Liver (tissue), 8 donors: ENCODE measurements at regions not wholly inside any gene's neighbourhood (a gene's known extent, or its start where the extent isn't known, plus 50 kb on each side); places are given as distances from the start of the nearest gene placed in this dataset.

Experiments used
- DNase-seq: peaks from one replicate; pipeline ENCODE4 v3.0.0-alpha.2; 2017; ENCODE audit warnings: low spot score
- H3K27ac ChIP-seq, 2 donors: one replicate each; pipeline ENCODE4 v1.7.0; 2013; ENCODE audit warnings: inconsistent platforms in 2 of 2, low read length in 2 of 2, control low read depth in 1 of 2, low read depth in 1 of 2, mild to moderate bottlenecking in 1 of 2
- H3K27me3 ChIP-seq, 4 donors: one replicate each; pipeline versions ENCODE4 v1.6.1 to v1.7.0; 2013; ENCODE audit warnings: low read length in 3 of 4, inconsistent platforms in 1 of 4, mild to moderate bottlenecking in 1 of 4, moderate library complexity in 1 of 4; ENCODE audit not compliant: control insufficient read depth in 4 of 4, insufficient read depth in 4 of 4
- H3K36me3 ChIP-seq, 4 donors: one replicate each; pipeline versions ENCODE4 v1.6.1 to v1.7.0; 2013; ENCODE audit warnings: low read length in 3 of 4, mild to moderate bottlenecking in 3 of 4, low read depth in 1 of 4, moderate library complexity in 1 of 4; ENCODE audit not compliant: control insufficient read depth in 4 of 4, insufficient read depth in 3 of 4
- H3K4me1 ChIP-seq, 4 donors: one replicate each; pipeline versions ENCODE4 v1.6.1 to v1.7.0; 2013; ENCODE audit warnings: low read length in 3 of 4, mild to moderate bottlenecking in 3 of 4, moderate library complexity in 1 of 4; ENCODE audit not compliant: control insufficient read depth in 4 of 4, insufficient read depth in 4 of 4
- H3K4me3 ChIP-seq, 3 donors: one replicate each; pipeline versions ENCODE4 v1.6.1 to v1.7.0; 2013; ENCODE audit warnings: low read length in 3 of 3, control low read depth in 1 of 3, low read depth in 1 of 3, mild to moderate bottlenecking in 1 of 3
- H3K9ac ChIP-seq, 2 donors: one replicate each; pipeline ENCODE4 v1.7.0; 2013; ENCODE audit warnings: low read length in 2 of 2, mild to moderate bottlenecking in 2 of 2, moderate library complexity in 2 of 2, control low read depth in 1 of 2, low read depth in 1 of 2
- H3K9me3 ChIP-seq, 4 donors: one replicate each; pipeline versions ENCODE4 v1.6.1 to v1.7.0; 2013; ENCODE audit warnings: low read length in 3 of 4; ENCODE audit not compliant: control insufficient read depth in 4 of 4
- ATF3 ChIP-seq: IDR thresholded peaks from 2 replicates; pipeline ENCODE4 v1.6.1; 2016; ENCODE audit warnings: antibody characterized with exemption
- CTCF ChIP-seq: fragments of 150-350 bp; IDR thresholded peaks from 2 replicates; pipeline ENCODE4 v1.5.1; 2017; ENCODE audit warnings: improper control_type of control experiment, low read depth, low read length; ENCODE audit not compliant: missing input control
- EGR1 ChIP-seq, 2 donors: IDR thresholded peaks; 2 replicates each; pipeline ENCODE4 v1.6.1; 2016 to 2018; ENCODE audit warnings: antibody characterized with exemption in 2 of 2, low read depth in 2 of 2
- FOXA1 ChIP-seq: IDR thresholded peaks from 2 replicates; pipeline ENCODE4 v1.6.1; 2016; ENCODE audit warnings: antibody characterized with exemption
- MAX ChIP-seq: IDR thresholded peaks from 2 replicates; pipeline ENCODE4 v1.6.1; 2016; ENCODE audit warnings: antibody characterized with exemption
- RAD21 ChIP-seq, 2 donors: IDR thresholded peaks; 2 replicates each; pipeline ENCODE4 v1.6.1; 2016; ENCODE audit warnings: antibody characterized with exemption in 2 of 2, mild to moderate bottlenecking in 2 of 2
- REST ChIP-seq: IDR thresholded peaks from 2 replicates; pipeline ENCODE4 v1.6.1; 2016; ENCODE audit warnings: antibody characterized with exemption, mild to moderate bottlenecking
- RXRA ChIP-seq, 2 donors: IDR thresholded peaks; 2 replicates each; pipeline ENCODE4 v1.6.1; 2017 to 2018; ENCODE audit warnings: antibody characterized with exemption in 2 of 2, mild to moderate bottlenecking in 1 of 2
- SP1 ChIP-seq: IDR thresholded peaks from 2 replicates; pipeline ENCODE4 v1.6.1; 2018; ENCODE audit warnings: antibody characterized with exemption, mild to moderate bottlenecking
- TAF1 ChIP-seq: conservative IDR thresholded peaks from 2 replicates; pipeline ENCODE4 v1.6.1; 2016; ENCODE audit warnings: antibody characterized with exemption, mild to moderate bottlenecking
- YY1 ChIP-seq: IDR thresholded peaks from 2 replicates; pipeline ENCODE4 v1.6.1; 2016; ENCODE audit warnings: antibody characterized with exemption, mild to moderate bottlenecking
- ZBTB33 ChIP-seq: IDR thresholded peaks from 2 replicates; pipeline ENCODE4 v1.6.1; 2016; ENCODE audit warnings: antibody characterized with exemption
- WGBS: extraction: QIAGEN DNeasy Blood & Tissue Kit; methylation state at CpG from one replicate; pipeline ENCODE4 v1.1.7; 2013; 5-methylcytosine and 5-hydroxymethylcytosine counted together
- donor health status: healthy.
- donor health status: healthy.
- donor health status: healthy.
- donor health status: healthy.
- donor health status: healthy.

- Histone ChIP-seq H3K4me1 (peaks cover 3 to 18% (median 11%) of the 10 kb centered on the region in 4 donors), H3K27me3 (no peaks in the 10 kb centered on the region), H3K9me3 (no peaks in the 10 kb centered on the region), H3K9ac (no peak overlapping the region), H3K4me3 (no peak overlapping the region), H3K27ac (no peak overlapping the region), H3K36me3 (no peaks in the 10 kb centered on the region)
- TF ChIP-seq RAD21 (IDR thresholded peaks at IDR 0.05) (peak; percentile 24 to 67), MAX (no peak), CTCF (peak; percentile 25)
- no peak for DNase-seq
- WGBS: 47% methylated on average over 3 of the region's 3 CpGs
Observed at GRCh38 chrX:115958687-115959359, 211.7 kb upstream of the AGTR2 start.

GRCh38 chrX:115960440-115961084 lies 210.0 kb upstream of the AGTR2 start:
- Histone ChIP-seq H3K27me3 (no peaks in the 10 kb centered on the region), H3K27ac (no peak overlapping the region), H3K9me3 (no peaks in the 10 kb centered on the region), H3K9ac (no peak overlapping the region), H3K4me1 (peaks cover 3 to 18% (median 11%) of the 10 kb centered on the region in 4 donors), H3K36me3 (no peaks in the 10 kb centered on the region), H3K4me3 (no peak overlapping the region)
- no peak for TF ChIP-seq RXRA (IDR thresholded peaks at IDR 0.05)
- no peak for TF ChIP-seq TAF1
- no peak for TF ChIP-seq FOXA1
- no peak for TF ChIP-seq YY1
- no peak for TF ChIP-seq MAX
- no peak for TF ChIP-seq SP1
- no peak for TF ChIP-seq ZBTB33
- DNase-seq: no peak
- 72% methylated on average over 4 of the region's 4 CpGs for WGBS

- WGBS: 86% methylated on average over 11 of the region's 11 CpGs
- H3K9ac ChIP-seq: no peak overlapping the region
- no peaks in the 10 kb centered on the region for H3K36me3 ChIP-seq
- TF ChIP-seq ATF3 (no peak), TAF1 (no peak), EGR1 (IDR thresholded peaks at IDR 0.05; ENCODE audit: low read depth in 2 of 2) (no peak), REST (no peak), YY1 (no peak), RXRA (IDR thresholded peaks at IDR 0.05) (no peak)
- peaks cover 0 to 3% (median 0%) of the 10 kb centered on the region in 4 donors for H3K27me3 ChIP-seq
- no peak overlapping the region for H3K27ac ChIP-seq
- peaks cover 1 to 16% (median 8%) of the 10 kb centered on the region in 4 donors for H3K4me1 ChIP-seq
- DNase-seq: no peak
- H3K9me3 ChIP-seq: no peaks in the 10 kb centered on the region
- no peak overlapping the region for H3K4me3 ChIP-seq
Observed at GRCh38 chrX:115966920-115967319, 203.6 kb upstream of the AGTR2 start.
